ENCODE measurements at regions not wholly inside any gene's neighbourhood (a gene's known extent, or its start where the extent isn't known, plus 50 kb on each side); places are given as distances from the start of the nearest gene placed in this dataset.

DNA sequence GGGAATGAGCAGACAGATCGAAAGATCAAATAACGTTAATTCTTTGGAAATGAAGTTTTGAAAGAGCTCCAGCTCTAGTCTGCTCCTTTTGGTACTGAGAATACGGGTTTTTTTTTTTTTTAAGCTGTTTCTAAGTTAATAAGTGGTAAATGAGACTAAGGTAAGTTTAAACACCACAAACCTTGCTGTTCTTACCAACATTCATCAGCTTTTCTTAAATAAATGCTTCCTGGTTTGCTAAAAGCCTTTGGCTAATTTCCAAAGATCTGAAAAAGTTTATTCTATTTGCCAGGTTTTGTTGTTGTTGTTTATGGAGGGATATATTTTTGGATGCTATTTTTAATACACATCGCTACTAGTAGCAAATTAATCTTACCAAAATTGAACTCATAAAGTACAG lies 55.1 kb upstream of the STXBP5 start:
- TF ChIP-seq, protein P1, sequence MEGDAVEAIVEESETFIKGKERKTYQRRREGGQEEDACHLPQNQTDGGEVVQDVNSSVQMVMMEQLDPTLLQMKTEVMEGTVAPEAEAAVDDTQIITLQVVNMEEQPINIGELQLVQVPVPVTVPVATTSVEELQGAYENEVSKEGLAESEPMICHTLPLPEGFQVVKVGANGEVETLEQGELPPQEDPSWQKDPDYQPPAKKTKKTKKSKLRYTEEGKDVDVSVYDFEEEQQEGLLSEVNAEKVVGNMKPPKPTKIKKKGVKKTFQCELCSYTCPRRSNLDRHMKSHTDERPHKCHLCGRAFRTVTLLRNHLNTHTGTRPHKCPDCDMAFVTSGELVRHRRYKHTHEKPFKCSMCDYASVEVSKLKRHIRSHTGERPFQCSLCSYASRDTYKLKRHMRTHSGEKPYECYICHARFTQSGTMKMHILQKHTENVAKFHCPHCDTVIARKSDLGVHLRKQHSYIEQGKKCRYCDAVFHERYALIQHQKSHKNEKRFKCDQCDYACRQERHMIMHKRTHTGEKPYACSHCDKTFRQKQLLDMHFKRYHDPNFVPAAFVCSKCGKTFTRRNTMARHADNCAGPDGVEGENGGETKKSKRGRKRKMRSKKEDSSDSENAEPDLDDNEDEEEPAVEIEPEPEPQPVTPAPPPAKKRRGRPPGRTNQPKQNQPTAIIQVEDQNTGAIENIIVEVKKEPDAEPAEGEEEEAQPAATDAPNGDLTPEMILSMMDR (IDR thresholded peaks at IDR 0.05; ENCODE audit: borderline replicate concordance, extremely low read depth, low read length, poor library complexity, severe bottlenecking): no peak
- TF ChIP-seq EZH2 (IDR thresholded peaks at IDR 0.05; ENCODE audit: borderline replicate concordance, low read depth, low read length, severe bottlenecking): no peak
